ENCODE measurements at regions not wholly inside any gene's neighbourhood (a gene's known extent, or its start where the extent isn't known, plus 50 kb on each side); places are given as distances from the start of the nearest gene placed in this dataset.

DNA sequence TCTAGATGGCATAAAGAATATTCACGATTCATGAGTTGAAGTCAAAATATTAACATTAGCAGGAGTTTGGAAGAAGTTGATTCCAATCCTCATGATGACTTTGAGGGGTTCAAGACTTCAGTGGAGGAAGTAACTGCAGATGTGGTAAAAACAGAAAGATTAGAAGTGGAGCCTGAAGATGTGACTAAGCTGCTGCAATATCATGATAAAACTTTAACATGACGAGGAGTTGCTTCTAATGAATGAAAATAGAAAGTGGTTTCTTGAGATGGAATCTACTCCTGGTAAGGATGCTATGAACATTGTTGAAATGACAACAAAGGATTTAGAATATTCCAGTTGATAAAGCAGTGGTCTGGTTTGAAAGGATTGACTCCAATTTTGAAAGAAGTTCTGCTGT, 70.1 kb upstream of the TMLHE start:
- Histone ChIP-seq H3K9me3 (ENCODE audit: control insufficient read depth in 2 of 2, low read length in 2 of 2) (no peaks in the 10 kb centered on the region), H3K4me3 (ENCODE audit: low read length in 2 of 2) (no peak overlapping the region), H3K27ac (ENCODE audit: low read length) (no peak overlapping the region), H3K27me3 (ENCODE audit: control insufficient read depth in 1 of 2, insufficient read depth in 2 of 2, low read length in 2 of 2) (no peaks in the 10 kb centered on the region), H3K4me1 (ENCODE audit: control insufficient read depth, insufficient read depth, low read length) (no peaks in the 10 kb centered on the region), H3K9ac (ENCODE audit: low read length in 2 of 2) (no peak overlapping the region), H3K36me3 (ENCODE audit: control insufficient read depth in 2 of 2, insufficient read depth in 2 of 2, low read length in 2 of 2) (no peaks in the 10 kb centered on the region)

DNA sequence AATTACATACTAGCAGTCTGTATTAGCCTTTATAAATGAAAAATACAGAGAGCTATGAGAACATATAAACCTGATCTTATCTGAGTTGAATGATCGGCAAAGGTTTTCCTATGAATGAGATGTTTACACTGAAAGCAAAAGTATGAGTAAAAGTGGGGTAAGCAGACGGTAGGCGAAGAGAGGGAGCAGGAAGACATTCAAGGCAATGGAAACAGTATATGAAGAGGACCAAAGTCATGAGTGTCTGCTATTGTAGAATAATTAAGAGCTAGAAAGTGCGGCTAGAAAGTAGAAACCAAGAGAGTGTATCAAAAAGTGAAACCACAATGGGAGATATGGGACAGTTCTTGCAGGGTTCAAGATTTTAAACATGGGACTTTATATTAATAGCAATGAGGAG, 67.0 kb upstream of the TMLHE start:
- H3K27ac ChIP-seq (ENCODE audit: low read length), result no peak overlapping the region
- no peaks in the 10 kb centered on the region for H3K4me1 ChIP-seq (ENCODE audit: control insufficient read depth, insufficient read depth, low read length)
- no peaks in the 10 kb centered on the region for H3K36me3 ChIP-seq (ENCODE audit: control insufficient read depth in 2 of 2, insufficient read depth in 2 of 2, low read length in 2 of 2)
- no peak overlapping the region for H3K9ac ChIP-seq (ENCODE audit: low read length in 2 of 2)
- H3K9me3 ChIP-seq (ENCODE audit: control insufficient read depth in 2 of 2, low read length in 2 of 2), result no peaks in the 10 kb centered on the region
- H3K4me3 ChIP-seq (ENCODE audit: low read length in 2 of 2), result no peak overlapping the region
- H3K27me3 ChIP-seq (ENCODE audit: control insufficient read depth in 1 of 2, insufficient read depth in 2 of 2, low read length in 2 of 2), result no peaks in the 10 kb centered on the region

DNA sequence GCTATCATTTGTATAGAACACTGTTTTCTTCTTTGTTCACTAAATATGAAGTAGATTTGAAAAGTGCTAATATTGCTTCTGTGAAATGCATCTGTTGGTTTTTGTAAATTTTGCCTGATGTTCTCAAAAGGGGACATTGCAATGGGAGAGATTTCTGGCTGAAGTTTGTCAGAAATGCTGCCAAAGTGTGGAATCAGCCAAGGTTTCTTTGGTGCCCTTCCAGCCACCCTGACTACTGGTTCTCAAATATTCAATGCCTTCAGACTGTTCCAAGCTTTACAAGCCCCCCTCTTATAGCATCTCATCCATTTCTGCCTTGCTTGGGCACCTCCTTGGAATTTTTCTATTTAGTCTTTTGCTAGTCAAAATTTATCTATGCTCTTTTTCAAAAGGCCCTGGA, 60.6 kb upstream of the TMLHE start:
- Histone ChIP-seq H3K9me3 (ENCODE audit: control insufficient read depth in 2 of 2, low read length in 2 of 2) (no peaks in the 10 kb centered on the region), H3K9ac (ENCODE audit: low read length in 2 of 2) (no peak overlapping the region), H3K4me1 (ENCODE audit: control insufficient read depth, insufficient read depth, low read length) (no peaks in the 10 kb centered on the region), H3K4me3 (ENCODE audit: low read length in 2 of 2) (no peak overlapping the region), H3K27ac (ENCODE audit: low read length) (no peak overlapping the region), H3K27me3 (ENCODE audit: control insufficient read depth in 1 of 2, insufficient read depth in 2 of 2, low read length in 2 of 2) (no peaks in the 10 kb centered on the region), H3K36me3 (ENCODE audit: control insufficient read depth in 2 of 2, insufficient read depth in 2 of 2, low read length in 2 of 2) (no peaks in the 10 kb centered on the region)

DNA sequence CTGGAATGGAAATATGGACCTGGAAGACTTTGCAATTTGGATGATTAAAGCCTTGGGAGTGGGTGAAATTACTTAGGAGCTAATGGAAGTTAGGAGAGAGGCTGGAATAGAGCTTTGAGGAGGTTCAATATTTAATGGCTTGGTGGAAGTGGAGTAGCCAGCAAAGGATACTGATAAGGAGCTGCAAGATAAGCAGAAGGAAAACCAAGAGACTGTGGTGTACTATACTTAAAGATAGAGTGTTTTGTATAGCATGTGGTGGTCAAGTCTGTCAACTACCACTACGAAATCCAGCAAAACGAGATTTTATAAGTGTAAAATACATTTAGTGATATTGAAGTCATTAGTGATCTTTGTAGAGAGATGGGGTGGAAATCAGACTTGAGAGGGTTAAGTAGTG, 54.0 kb upstream of the TMLHE start:
- Histone ChIP-seq H3K27me3 (ENCODE audit: control insufficient read depth in 1 of 2, insufficient read depth in 2 of 2, low read length in 2 of 2) (no peaks in the 10 kb centered on the region), H3K4me3 (ENCODE audit: low read length in 2 of 2) (no peak overlapping the region), H3K4me1 (ENCODE audit: control insufficient read depth, insufficient read depth, low read length) (no peaks in the 10 kb centered on the region), H3K9ac (ENCODE audit: low read length in 2 of 2) (no peak overlapping the region), H3K36me3 (ENCODE audit: control insufficient read depth in 2 of 2, insufficient read depth in 2 of 2, low read length in 2 of 2) (no peaks in the 10 kb centered on the region), H3K9me3 (ENCODE audit: control insufficient read depth in 2 of 2, low read length in 2 of 2) (no peaks in the 10 kb centered on the region), H3K27ac (ENCODE audit: low read length) (no peak overlapping the region)
